ENCODE measurements at regions not wholly inside any gene's neighbourhood (a gene's known extent, or its start where the extent isn't known, plus 50 kb on each side); places are given as distances from the start of the nearest gene placed in this dataset.
"Not testable (repeated sequence)": the region's sequence is repeated elsewhere in the genome, so short reads cannot be mapped to it uniquely, and the experiment has no call there.

GRCh38 chr11:19433367-19433766 is 192.6 kb upstream of the E2F8 start:
- no peak for DNase-seq (ENCODE audit: low spot score)

DNA sequence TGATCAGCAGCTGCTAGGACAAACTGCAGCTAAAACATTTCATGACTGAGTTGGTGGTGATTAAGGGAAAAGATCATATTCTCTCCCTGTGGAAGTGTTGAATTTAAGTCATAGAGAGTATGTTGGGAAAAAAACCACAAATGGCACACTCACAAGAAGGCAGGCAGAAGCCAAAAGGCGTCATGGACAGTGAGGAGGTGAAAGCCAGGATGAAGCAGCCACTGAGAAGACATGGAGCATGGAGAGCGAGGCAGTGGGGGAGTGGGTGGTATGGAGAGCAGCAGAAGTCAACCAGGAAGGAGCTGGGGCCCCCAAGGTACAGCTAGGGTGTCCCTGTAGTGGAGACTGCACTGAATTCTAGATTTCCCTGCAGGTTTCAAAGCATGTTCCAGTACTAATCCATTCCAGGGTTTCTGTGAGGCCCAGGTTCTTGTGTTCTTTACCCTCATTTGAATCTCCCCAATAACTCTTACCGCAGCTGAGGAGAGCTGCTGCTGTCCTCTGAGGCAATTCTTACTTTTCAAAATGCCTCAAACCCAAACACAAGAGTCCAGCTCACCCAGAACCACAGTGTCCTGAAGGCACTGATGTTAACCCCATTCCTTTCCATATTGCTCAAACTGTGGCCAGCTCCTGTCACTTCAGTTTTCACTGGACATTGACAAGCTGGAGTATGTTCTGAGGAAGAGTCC is 191.8 kb upstream of the E2F8 start:
- no peak for DNase-seq (ENCODE audit: low spot score)

DNA sequence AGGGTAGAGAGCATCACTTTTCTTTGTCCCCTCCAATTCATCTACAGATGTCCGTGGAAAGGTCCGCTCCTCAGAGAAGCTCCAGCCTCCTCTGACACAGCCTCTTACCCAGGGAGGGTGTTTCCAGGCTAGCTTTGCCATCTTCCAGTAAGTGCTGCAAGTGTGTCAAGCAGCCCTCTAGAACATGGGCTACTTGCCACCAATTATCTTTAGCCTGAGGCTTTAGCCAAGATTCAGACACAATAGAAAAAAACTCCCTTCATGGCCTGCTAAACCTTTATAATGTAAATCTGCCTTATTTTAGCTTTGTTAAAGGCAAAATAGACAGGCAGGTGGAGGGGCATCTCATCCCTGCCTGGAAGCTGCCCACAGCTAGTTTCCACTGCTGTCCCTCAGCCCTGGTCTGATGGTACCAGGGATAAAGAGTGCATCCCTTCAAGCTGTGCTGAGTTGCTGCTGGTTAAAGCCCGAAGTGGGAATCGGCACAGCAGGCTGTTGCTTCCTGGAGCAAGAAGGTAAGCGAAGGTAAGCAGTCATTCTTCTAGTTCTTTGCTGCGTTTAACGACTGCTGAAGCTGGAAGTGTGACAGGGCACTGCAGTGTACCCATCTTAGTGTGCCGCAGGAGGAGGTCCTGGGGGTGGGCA is 190.1 kb upstream of the E2F8 start:
- no peak for DNase-seq (ENCODE audit: low spot score)

DNA sequence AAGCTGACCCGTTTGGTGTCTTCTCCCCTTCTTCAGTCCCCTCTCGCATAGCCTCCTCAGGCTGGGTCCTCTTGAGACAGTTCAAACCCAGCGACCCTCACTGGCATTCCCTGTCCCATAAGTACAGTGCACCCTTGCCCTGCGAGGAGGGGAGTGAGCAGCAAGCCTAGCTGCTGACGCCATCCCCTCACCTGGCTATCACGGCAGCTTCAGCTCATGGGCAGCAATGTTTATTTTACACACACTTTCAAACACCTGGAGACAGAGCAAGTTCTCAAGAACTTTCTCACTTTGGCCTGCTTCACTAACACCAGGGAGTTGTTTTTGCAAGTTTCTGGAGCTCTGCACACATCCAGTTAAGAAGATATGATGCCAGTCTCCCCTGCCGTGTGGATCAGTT is 189.6 kb upstream of the E2F8 start:
- no peak for DNase-seq (ENCODE audit: low spot score)

- DNase-seq (ENCODE audit: low spot score): no peak
These were observed 188.5 kb upstream of the E2F8 start for GRCh38 chr11:19429108-19429760.

GRCh38 chr11:19428206-19429002 is 187.7 kb upstream of the E2F8 start:
- DNase-seq (ENCODE audit: low spot score): peak; percentile 1

DNA sequence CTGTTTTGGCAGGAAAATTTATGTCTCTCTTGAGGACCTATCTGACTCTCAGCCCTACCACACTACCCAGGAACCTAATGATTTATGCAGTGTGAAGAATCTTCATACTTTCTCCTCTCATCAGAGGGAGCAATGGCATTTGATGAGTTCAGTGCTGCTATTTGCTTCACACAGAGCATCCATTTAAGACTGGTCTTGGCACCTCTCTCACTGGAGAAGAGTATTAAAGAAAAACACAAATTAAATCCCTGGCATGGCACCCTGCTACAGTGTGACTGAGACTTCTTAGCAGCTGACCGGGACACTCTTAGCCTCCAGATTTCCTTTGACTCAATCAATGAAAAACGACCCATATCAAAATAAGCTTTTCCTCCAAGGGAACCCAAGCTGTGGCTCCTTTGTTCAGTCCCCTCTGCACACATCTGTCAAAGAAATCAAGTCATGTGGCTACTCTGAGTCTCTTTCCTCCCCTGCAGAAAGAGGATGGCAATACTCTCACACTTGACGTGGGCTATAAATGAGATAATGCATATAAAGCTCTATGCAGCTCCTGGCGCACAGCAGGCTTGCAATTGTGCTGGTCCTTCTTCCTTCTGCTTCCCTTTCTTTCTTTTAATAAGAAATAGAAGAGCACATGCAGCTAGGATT is 186.1 kb upstream of the E2F8 start:
- DNase-seq (ENCODE audit: low spot score): no peak

- no peak for DNase-seq (ENCODE audit: low spot score)
These were observed 185.4 kb upstream of the E2F8 start for GRCh38 chr11:19426011-19426755.

- DNase-seq (ENCODE audit: low spot score): no peak
These were observed 181.5 kb upstream of the E2F8 start for GRCh38 chr11:19422276-19422675.

- no peak for DNase-seq (ENCODE audit: low spot score)
These were observed 180.3 kb upstream of the E2F8 start for GRCh38 chr11:19420868-19421533.

DNA sequence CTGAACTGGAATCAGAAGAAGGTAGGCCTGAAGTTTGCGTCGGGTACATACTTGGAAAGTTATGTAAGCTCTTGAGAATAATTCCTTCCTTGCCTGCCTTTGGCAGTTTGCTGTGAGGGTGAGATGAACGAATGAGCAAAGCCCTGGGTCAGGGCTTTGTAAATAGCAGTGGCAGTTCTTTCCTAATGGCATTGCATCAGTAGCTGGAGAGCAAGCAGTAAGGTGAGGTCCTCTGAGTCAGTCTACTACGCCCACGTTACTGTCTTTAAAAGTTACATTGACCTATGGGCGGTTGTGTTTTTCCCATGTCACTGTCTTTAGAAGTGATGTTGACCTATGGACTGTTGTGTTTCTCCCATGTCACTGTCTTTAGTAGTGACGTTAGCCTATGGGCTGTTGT is 179.1 kb upstream of the E2F8 start:
- no peak for DNase-seq (ENCODE audit: low spot score)

DNA sequence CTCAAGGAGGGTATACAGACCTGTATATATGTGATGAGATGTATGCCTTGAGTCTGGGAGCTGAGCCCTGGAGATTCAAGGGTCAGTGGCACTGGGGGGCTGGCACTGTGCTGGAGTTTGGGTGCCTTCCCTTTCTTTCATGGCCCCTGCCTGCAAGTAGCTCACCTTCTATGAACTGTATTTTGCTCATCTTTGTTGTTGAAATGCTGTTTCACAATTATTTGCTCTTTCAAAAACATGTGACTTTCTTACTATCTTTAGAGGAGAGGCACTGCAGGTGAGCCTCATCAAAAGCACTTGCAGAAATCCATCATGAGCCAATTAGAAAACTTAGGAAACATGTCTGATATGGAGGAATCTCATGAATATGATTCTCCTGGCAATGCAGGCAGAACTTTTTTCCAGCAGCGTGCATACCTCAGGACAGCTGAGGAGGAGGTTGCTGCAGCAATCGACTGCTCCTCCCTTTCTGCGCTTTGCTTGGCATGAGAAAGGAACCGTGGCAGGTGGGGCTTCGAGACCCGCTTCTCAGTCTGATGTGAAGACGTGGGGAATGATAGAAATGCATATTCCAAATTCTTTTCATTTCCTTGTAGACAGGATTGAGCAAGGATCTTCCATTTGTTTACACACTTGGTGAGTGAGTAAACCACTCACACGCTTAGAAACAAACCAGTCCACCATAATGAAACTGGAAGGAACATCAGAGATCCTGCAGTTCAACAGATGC is 178.4 kb upstream of the E2F8 start:
- DNase-seq (ENCODE audit: low spot score): no peak

DNA sequence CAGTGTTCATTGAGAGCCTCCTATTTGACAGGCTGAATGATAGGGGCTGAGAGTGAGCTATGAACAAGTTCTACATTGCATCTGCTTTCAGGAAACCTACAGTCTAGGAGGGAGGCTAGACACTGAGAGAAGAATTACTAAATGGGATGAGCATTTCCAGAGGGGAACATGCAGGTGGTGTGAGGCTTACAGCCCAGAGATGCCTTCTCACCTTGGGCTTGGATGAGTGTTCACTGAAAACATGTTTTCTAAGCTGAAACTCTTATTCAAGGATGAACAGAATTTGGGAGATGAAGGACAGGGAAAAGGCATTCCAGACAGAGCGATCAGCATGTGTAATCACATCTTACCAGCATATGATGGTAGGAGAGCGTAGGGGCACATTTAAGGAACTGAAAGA is 177.5 kb upstream of the E2F8 start:
- no peak for DNase-seq (ENCODE audit: low spot score)

GRCh38 chr11:19412070-19412469 is 171.3 kb upstream of the E2F8 start:
- DNase-seq (ENCODE audit: low spot score): not testable (repeated sequence)

DNA sequence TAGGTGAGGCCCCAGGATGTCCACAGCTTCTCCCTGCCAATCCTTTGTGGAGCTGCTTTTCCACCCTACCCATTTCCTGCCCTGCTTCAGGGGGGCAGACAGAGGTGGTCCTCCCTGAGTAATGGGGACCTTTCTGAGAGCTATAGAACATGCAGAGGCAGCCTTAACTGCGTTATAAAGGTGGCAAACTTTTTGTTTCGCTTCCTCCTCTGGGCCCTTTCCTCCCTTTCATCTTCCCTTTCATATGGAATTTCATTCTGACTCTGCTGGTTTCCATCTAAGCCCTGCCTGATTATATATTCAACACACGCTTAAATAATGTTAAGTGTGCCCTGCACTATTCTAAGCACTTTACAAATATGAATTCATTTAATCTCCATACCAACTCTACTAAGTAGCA is 169.3 kb upstream of the E2F8 start:
- DNase-seq (ENCODE audit: low spot score): no peak

DNA sequence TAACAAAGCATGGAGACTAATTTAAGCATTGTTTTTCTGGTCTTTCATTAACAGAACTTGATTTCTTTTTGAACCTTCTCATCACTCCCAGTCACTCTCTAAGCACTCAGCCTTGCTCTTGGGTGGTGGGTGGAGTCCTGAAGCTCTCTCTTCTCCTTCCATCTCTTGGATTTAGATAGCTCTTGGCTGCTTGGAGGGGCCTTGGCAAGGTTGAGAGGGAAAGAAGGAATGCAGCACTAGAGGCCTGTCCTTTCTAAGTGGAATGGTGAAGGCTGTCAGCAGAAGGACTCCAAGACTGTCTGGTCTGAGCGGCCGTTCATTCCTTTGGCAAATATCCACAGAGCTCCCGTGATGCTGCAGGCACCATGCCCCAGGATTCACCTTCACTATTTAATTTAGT is 168.6 kb upstream of the E2F8 start:
- DNase-seq (ENCODE audit: low spot score): no peak

DNA sequence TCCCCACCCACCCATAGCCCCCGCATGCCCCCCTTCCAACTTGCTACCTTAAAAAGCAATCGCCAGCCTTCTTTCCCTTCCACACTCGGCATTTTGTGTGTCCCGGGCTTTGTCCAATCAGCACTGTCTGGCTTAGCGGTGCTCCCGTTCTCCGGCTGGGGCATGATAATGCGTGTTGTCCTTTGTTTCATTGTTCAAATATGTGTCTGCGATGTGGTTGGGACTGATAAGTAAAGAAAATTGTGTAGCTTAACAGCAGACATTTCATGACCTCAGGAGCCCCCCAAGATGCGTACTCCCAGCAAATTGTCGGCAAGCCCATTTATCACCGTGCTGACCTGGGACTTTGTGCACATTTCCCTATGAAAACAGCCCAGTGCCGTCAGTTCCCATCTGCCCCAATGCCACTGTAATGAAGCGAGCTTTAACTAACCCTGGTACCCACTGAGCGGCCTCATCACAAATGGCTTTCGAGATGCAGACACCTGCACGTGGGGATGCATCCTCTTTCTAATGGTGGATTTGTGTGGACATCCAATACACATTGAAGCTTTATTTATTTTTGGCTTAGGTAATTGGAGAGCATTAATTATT is 167.0 kb upstream of the E2F8 start:
- DNase-seq (ENCODE audit: low spot score): no peak

GRCh38 chr11:19405966-19406365 is 165.2 kb upstream of the E2F8 start:
- no peak for DNase-seq (ENCODE audit: low spot score)

- no peak for DNase-seq (ENCODE audit: low spot score)
These were observed 164.0 kb upstream of the E2F8 start for GRCh38 chr11:19404787-19405186.
